ENCODE measurements at regions not wholly inside any gene's neighbourhood (a gene's known extent, or its start where the extent isn't known, plus 50 kb on each side); places are given as distances from the start of the nearest gene placed in this dataset.
"Not testable (repeated sequence)": the region's sequence is repeated elsewhere in the genome, so short reads cannot be mapped to it uniquely, and the experiment has no call there.

DNA sequence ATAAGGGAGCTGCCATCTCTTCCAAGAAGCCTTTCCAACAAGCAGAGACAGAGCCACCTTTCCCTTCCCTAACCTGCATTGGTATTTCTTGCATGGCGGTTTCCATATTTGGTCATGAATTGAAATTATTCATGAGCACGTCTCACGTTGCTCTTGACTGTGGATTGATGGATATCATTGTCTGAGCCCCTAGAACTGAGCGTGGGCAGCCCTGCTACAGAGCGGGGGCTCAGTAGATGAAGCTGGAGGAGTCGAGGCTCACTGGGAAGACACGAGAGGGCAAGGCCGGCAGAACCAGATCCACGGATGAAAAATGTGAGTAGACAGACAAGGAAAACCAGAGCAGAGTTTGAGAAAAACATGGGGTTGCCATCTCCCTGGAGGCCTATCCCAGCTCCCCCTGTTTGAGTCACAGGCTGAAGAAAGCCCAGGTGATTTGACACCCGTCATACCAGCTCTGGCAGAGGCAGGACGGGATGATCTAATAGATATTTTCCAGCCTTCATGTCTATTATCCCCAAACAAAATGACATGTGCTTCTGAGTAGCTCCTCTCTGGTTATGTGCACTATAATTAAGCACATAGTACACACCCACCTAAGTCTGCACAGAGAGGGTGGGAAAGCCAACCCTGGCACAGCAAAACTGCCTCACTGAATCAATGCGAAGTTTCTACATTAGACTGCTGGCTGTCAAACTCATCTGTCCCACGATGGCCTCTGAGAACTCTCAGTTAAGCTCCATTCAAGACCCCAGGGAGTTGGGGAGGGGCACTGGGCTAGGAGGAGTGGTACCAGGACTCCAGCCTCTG, 363.5 kb upstream of the KLHL29 start:
- no peak for DNase-seq (ENCODE audit: low read depth in 2 of 2)

- no peak for DNase-seq (ENCODE audit: low read depth in 2 of 2)
Observed at GRCh38 chr2:23023722-23024121, 361.3 kb upstream of the KLHL29 start.

GRCh38 chr2:23026671-23027070, 358.3 kb upstream of the KLHL29 start:
- DNase-seq (ENCODE audit: low read depth in 2 of 2) = no peak

DNA sequence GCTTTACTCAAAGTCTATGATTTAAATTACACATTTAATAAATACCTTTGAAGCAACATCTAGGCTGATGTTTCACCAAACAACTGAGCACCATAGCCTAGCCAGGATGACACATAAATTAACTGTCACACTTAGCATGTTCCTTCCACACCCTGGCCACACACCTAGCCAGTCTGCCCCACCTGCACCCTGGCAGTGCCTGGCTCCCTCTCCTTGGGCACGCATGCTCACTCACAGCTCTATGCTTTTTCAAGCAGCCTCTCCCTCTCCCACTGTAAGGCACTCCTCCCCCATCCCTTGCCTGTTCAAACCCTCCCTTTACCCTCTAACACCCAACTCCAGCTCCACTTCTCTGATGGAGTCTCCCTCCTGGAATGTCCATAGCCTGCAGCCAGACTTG, 357.6 kb upstream of the KLHL29 start:
- no peak for DNase-seq (ENCODE audit: low read depth in 2 of 2)

- no peak for DNase-seq (ENCODE audit: low read depth in 2 of 2)
Observed at GRCh38 chr2:23028106-23028505, 356.9 kb upstream of the KLHL29 start.

- no peak for DNase-seq (ENCODE audit: low read depth in 2 of 2)
Observed at GRCh38 chr2:23029111-23029510, 355.9 kb upstream of the KLHL29 start.

DNA sequence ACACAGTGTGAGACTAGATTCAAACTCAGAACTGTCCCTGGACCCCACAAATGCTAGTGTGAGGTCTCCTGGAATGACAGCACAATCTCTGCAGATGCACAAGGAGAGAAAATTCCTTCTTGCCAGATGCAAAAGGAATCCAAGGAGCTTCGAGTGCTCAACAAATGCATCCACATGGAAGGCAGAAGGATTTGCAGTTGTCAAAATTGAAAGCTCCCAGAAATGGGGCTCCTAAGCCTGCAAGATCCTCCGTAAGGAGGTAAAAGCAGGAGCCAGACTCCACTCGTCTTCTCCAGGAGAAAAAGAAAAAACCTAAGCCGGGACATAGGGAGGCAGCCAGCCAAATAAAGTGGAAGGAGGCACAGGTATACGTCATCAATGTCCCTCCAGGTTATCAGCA, 355.0 kb upstream of the KLHL29 start:
- no peak for DNase-seq (ENCODE audit: low read depth in 2 of 2)

- DNase-seq (ENCODE audit: low read depth in 2 of 2) = no peak
Observed at GRCh38 chr2:23034996-23035395, 350.0 kb upstream of the KLHL29 start.

DNA sequence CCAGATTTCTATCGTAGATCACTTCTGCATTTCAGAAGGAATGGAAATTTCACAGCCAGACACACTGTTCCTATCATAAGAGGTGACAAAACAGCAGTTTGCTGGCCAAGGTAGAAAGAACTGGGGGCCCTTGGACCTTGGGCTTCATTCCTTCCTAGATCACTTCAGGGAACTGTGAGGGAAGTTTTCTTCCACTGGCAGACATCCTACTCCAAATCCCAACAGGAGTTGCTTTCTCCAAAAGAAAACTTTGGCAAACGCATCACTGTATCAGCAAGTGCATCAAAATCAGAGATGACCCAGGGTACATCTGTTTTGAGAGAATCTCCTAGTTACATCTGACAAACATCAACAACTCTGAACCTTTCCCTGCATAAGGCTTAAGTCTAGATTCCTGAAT, 348.4 kb upstream of the KLHL29 start:
- no peak for DNase-seq (ENCODE audit: low read depth in 2 of 2)

DNA sequence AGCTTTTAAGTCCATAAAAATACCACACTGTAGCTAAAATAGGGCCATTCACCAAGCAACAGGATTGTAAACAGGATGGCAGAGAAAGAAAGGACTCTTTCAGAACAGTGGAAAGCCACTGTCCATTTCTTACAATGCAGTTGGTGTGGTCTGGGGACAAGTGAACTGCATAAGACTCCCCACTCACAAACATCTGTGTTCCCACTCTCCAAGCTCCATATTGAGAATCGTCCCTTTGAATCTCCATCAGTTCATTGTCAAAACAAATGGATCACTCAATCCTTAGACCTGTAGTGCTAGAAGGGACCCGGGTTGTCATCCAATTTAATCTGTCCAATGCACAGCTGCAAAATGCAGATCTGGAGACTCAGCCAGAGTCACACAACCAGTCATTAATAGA, 347.4 kb upstream of the KLHL29 start:
- DNase-seq (ENCODE audit: low read depth in 2 of 2) = no peak

DNA sequence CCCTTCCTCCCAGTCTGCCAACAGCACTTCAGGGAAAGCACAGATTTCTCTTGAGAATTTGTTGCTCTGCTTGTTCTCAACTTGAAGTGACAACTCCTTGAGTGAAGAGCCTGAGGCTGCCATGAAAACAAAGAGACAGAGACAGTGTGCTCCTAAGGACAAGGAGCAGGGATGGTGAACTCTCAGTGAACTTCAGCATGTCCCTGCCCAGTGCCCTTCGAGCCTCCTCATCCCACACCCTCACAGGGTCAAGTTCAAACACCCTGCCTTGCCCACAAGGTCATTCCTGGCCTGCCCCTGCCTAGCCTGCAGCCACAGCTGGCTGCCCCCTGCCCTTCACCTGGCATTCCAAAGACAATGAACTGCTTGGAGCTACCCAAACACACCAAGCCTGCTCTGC, 343.5 kb upstream of the KLHL29 start:
- DNase-seq (ENCODE audit: low read depth in 2 of 2) = no peak

- DNase-seq (ENCODE audit: low read depth in 2 of 2) = no peak
Observed at GRCh38 chr2:23042216-23042906, 342.6 kb upstream of the KLHL29 start.

GRCh38 chr2:23050388-23050787, 334.6 kb upstream of the KLHL29 start:
- no peak for DNase-seq (ENCODE audit: low read depth in 2 of 2)

- no peak for DNase-seq (ENCODE audit: low read depth in 2 of 2)
Observed at GRCh38 chr2:23053601-23054000, 331.4 kb upstream of the KLHL29 start.

- DNase-seq (ENCODE audit: low read depth in 2 of 2) = no peak
Observed at GRCh38 chr2:23055251-23055650, 329.7 kb upstream of the KLHL29 start.

- DNase-seq (ENCODE audit: low read depth in 2 of 2) = not testable (repeated sequence)
Observed at GRCh38 chr2:23056846-23057245, 328.1 kb upstream of the KLHL29 start.

GRCh38 chr2:23058435-23058834, 326.5 kb upstream of the KLHL29 start:
- DNase-seq (ENCODE audit: low read depth in 2 of 2) = no peak

- DNase-seq (ENCODE audit: low read depth in 2 of 2) = no peak
Observed at GRCh38 chr2:23065210-23065609, 319.8 kb upstream of the KLHL29 start.

- no peak for DNase-seq (ENCODE audit: low read depth in 2 of 2)
Observed at GRCh38 chr2:23065936-23066335, 319.0 kb upstream of the KLHL29 start.

DNA sequence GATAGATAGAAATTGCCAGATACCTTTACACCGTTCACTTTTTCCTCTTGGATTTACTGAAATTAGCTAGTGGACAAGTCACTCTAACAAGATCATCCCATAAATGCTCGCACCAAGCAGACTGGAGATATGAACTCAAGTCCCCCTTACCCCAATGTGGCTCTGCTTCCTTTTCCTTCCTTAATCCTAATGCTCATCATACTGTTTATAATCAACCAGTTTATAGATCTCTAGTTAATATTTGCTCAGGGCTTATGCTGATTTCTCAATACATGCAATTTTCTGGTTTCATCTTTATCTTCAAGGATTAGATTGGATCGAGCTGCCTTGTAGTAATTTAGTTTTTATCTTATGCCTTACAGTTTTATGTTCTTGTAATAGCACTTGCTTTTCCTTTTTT, 318.3 kb upstream of the KLHL29 start:
- no peak for DNase-seq (ENCODE audit: low read depth in 2 of 2)

DNA sequence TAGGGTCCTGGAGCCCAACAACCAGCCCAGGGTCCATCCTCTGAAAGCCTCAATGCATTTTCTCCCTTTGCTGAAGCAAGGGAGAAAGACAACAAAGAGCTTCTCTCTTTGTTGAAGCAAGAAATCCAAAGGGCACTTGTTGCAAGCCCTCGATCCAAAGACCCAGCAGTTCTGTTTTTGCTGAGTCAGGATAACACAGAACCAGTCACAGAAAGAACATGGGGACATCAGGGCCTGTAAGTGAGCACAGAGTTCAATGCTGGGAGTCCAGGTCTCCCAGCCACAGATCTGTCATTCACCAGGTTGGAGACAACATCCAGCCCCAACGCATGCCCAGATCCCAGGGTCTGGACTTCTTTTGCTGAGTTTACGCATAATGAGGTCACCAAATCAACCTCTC, 315.8 kb upstream of the KLHL29 start:
- no peak for DNase-seq (ENCODE audit: low read depth in 2 of 2)

GRCh38 chr2:23069923-23070322, 315.1 kb upstream of the KLHL29 start:
- DNase-seq (ENCODE audit: low read depth in 2 of 2) = no peak

GRCh38 chr2:23073056-23073455, 311.9 kb upstream of the KLHL29 start:
- no peak for DNase-seq (ENCODE audit: low read depth in 2 of 2)
